OCI-LY3 (cell line): ENCODE measurements at regions not wholly inside any gene's neighbourhood (a gene's known extent, or its start where the extent isn't known, plus 50 kb on each side); places are given as distances from the start of the nearest gene placed in this dataset.

Experiments
- H2AFZ ChIP-seq: fragments of 200-600, 300-600 bp; shearing (Covaris generic); 2 replicates; pipeline ENCODE4 v1.6.0; 2014; ENCODE audit warnings: antibody characterized with exemption, low read depth, low read length
- H3K27ac ChIP-seq: fragments of 200-600, 300-600 bp; sonication (generic); 2 replicates; pipeline ENCODE4 v1.5.1; 2014; ENCODE audit warnings: mild to moderate bottlenecking, low read length, moderate library complexity, mixed read lengths
- H3K27me3 ChIP-seq: fragments of 200-600, 300-600 bp; sonication (generic); 2 replicates; pipeline ENCODE4 v1.6.1; 2014; ENCODE audit warnings: low read depth, low read length, mixed read lengths
- H3K36me3 ChIP-seq: fragments of 200-600, 300-600 bp; sonication (generic); replicated peaks from 2 replicates; pipeline ENCODE3; 2014; ENCODE audit warnings: low read depth, low read length, mixed read lengths
- H3K4me1 ChIP-seq: fragments of 300-600, 200-600 bp; sonication (generic); 2 replicates; pipeline ENCODE4 v1.6.1; 2014; ENCODE audit warnings: low read length, mixed read lengths
- H3K4me2 ChIP-seq: fragments of 200-600, 300-600 bp; sonication (generic); 2 replicates; pipeline ENCODE4 v1.6.1; 2014; ENCODE audit warnings: low read length, mixed read lengths
- H3K4me3 ChIP-seq: fragments of 300-600, 200-600 bp; sonication (generic); 2 replicates; pipeline ENCODE4 v1.5.1; 2014; ENCODE audit warnings: antibody characterized with exemption, mild to moderate bottlenecking, low read length, moderate library complexity
- H3K79me2 ChIP-seq: fragments of 300-600, 200-600 bp; shearing (Covaris generic); 2 replicates; pipeline ENCODE4 v1.6.1; 2014; ENCODE audit warnings: mild to moderate bottlenecking, low read length, mixed read lengths
- H3K9ac ChIP-seq: fragments of 300-600, 200-600 bp; shearing (Covaris generic); 2 replicates; pipeline ENCODE4 v1.6.0; 2014; ENCODE audit warnings: mild to moderate bottlenecking, low read length, moderate library complexity
- H3K9me3 ChIP-seq: fragments of 200-600, 300-600 bp; shearing (Covaris generic); 2 replicates; pipeline ENCODE4 v1.6.1; 2014; ENCODE audit warnings: low read length, mixed read lengths; ENCODE audit not compliant: insufficient read depth
- H4K20me1 ChIP-seq: fragments of 200-600, 300-600 bp; sonication (generic); 2 replicates; pipeline ENCODE4 v1.6.1; 2016; ENCODE audit warnings: low read length, mixed read lengths; ENCODE audit not compliant: insufficient read depth
- EZH2phosphoT487 ChIP-seq: fragments of 200-600 bp; shearing (Covaris generic); IDR thresholded peaks from 2 replicates; pipeline ENCODE4 v1.6.1; 2018; ENCODE audit warnings: antibody characterized with exemption, mixed run types, low read depth
- TF ChIP-seq, protein P1 (sequence below): fragments of 200-600, 300-600 bp; sonication (generic); IDR thresholded peaks from 2 replicates; pipeline ENCODE4 v1.5.1; 2014; ENCODE audit warnings: antibody characterized with exemption, low read length, low read depth

DNA sequence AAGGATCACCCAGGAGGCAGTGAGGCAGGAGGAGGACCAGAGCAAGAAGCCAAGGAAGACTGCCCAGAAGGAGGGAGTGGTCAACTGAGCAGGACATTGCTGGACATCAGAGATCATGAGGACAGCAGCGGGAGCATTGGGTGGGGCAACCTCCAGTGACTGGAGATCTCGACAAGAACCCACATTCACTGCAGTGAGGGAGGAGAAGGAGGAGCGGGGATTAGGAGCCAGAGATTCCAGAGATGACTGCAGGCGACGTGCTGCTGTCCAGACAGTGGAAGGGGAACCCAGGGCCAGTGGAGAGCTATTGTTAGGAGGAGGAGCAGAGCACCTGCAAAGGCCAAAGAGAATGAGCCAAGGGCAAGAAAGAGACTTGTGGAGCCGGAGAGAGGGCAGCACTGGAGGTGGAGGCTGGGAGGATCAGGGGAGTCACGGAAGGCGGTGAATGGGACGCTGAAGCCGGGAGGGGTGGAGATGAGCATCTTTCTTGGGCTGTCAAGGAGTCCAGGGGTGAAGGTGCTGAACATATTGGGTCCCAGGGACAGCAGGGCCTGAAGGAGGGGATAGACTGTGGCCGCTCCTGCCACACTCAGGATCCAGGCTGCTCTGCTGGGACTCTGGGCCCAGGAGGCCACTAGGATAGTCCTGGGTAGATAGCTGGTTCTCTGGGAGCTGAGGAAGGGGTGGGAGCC lies 140.1 kb upstream of the UNC5B start:
- H3K79me2 ChIP-seq, result no peaks in the 10 kb centered on the region
- no peaks in the 10 kb centered on the region for H4K20me1 ChIP-seq
- no peak overlapping the region for H3K4me3 ChIP-seq
- no peaks in the 10 kb centered on the region for H3K9me3 ChIP-seq
- no peak for TF ChIP-seq EZH2phosphoT487
- TF ChIP-seq, protein P1, sequence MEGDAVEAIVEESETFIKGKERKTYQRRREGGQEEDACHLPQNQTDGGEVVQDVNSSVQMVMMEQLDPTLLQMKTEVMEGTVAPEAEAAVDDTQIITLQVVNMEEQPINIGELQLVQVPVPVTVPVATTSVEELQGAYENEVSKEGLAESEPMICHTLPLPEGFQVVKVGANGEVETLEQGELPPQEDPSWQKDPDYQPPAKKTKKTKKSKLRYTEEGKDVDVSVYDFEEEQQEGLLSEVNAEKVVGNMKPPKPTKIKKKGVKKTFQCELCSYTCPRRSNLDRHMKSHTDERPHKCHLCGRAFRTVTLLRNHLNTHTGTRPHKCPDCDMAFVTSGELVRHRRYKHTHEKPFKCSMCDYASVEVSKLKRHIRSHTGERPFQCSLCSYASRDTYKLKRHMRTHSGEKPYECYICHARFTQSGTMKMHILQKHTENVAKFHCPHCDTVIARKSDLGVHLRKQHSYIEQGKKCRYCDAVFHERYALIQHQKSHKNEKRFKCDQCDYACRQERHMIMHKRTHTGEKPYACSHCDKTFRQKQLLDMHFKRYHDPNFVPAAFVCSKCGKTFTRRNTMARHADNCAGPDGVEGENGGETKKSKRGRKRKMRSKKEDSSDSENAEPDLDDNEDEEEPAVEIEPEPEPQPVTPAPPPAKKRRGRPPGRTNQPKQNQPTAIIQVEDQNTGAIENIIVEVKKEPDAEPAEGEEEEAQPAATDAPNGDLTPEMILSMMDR, result no peak
- H3K27me3 ChIP-seq, result no peaks in the 10 kb centered on the region
- H2AFZ ChIP-seq, result no peak overlapping the region
- no peaks in the 10 kb centered on the region for H3K36me3 ChIP-seq
- H3K27ac ChIP-seq, result no peak overlapping the region
- H3K9ac ChIP-seq, result no peak overlapping the region
- no peaks in the 10 kb centered on the region for H3K4me1 ChIP-seq
- H3K4me2 ChIP-seq, result no peak overlapping the region

DNA sequence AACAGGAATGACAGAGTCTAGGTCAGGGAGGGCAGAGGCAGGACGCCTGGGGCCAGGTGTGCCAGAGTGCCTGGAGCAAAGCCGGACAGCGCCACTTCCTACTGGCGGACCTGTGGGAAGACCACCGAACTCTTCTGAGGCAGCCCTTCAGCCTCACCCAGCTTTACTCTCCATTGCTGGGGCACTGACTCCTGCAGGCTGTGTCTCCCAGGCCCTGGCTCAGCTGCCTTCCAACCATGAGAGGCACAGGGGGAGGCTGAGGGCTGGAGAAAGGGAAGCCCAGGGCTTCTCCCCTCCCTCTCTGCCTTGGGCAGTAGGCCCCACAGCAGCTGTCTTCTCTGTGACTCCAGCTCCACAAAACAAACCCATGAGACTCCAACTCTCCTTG lies 139.6 kb upstream of the UNC5B start:
- H3K27me3 ChIP-seq, result no peaks in the 10 kb centered on the region
- no peaks in the 10 kb centered on the region for H4K20me1 ChIP-seq

DNA sequence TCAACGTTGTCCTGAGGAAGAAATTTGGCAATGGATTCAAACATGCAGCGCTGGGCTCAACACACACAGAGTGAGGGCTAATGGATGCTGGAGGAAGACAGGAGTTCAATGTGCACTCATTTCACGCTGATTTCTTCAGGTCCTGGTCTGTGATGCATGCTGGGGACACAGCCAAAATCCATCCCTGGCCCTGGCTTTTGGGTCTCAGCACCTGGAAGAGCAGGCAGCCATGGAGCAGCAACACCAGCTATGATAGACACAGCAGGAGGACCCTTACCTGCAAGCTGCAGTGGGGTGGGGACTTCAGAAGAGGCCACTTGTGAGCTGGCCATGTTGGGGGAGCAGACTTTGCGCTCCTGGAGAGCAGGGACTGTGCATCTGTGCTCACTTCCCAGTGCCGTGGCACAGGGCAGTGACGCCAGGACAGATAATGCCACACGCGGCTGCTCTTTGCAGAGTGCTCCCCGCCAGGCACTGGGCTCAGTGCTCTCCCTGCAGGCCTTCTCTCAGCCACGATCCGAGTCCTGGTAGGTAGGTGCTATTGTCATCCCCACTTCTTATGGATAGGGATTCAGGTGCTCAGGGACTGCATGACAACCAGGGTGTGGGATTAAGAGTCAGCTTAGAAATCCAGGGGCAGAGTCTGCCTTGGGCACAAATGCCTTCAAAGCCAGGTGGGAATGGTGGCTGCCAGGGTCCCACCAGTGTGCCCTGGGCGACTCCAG lies 138.8 kb upstream of the UNC5B start:
- no peaks in the 10 kb centered on the region for H3K4me1 ChIP-seq
- no peak overlapping the region for H3K4me2 ChIP-seq
- H3K9me3 ChIP-seq, result no peaks in the 10 kb centered on the region
- no peaks in the 10 kb centered on the region for H3K36me3 ChIP-seq
- no peaks in the 10 kb centered on the region for H3K79me2 ChIP-seq
- no peaks in the 10 kb centered on the region for H4K20me1 ChIP-seq
- H2AFZ ChIP-seq, result no peak overlapping the region
- TF ChIP-seq, protein P1, result no peak
- no peak for TF ChIP-seq EZH2phosphoT487
- H3K4me3 ChIP-seq, result no peak overlapping the region
- H3K27me3 ChIP-seq, result no peaks in the 10 kb centered on the region
- no peak overlapping the region for H3K27ac ChIP-seq
- H3K9ac ChIP-seq, result no peak overlapping the region

More for the DNA sequence above, 139.6 kb upstream of the UNC5B start:
- no peak overlapping the region for H3K4me2 ChIP-seq
- H3K36me3 ChIP-seq, result no peaks in the 10 kb centered on the region
- H3K9me3 ChIP-seq, result no peaks in the 10 kb centered on the region
- H2AFZ ChIP-seq, result no peak overlapping the region
- no peak overlapping the region for H3K27ac ChIP-seq
- H3K4me3 ChIP-seq, result no peak overlapping the region
- H3K4me1 ChIP-seq, result no peaks in the 10 kb centered on the region
- TF ChIP-seq EZH2phosphoT487, result no peak
- TF ChIP-seq, protein P1, result no peak
- no peak overlapping the region for H3K9ac ChIP-seq
- H3K79me2 ChIP-seq, result no peaks in the 10 kb centered on the region

DNA sequence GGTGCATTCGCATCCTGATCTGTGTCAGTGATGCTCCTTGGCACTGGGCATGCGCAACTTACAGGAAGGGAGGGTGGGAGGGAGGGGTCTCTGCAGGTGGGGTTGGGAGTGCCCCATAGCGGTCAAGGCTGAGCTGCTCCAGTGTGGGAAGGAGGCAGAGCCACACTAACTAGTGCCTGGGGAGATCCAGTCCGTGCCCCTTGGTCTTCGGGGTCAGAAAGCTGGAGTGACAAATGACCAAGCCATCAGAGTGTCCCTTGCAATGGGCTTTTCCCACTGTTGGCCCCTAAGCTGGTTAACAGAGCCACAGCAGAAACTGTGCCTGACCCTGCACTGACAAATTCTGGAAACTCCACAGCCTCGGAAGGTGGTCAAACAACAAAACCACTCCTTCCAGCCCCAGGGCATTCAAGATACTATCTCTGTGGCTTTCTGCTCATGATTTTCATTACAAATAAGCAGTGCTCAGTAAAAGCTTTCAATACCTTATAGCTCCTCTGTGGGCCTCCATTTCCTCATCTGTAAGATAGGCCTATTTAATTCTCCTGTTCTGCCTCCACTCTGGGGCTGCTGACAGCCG lies 138.1 kb upstream of the UNC5B start:
- Histone ChIP-seq H3K4me3 (no peak overlapping the region), H3K4me1 (no peaks in the 10 kb centered on the region), H4K20me1 (no peaks in the 10 kb centered on the region), H3K79me2 (no peaks in the 10 kb centered on the region), H3K4me2 (no peak overlapping the region), H3K27me3 (no peaks in the 10 kb centered on the region), H3K27ac (no peak overlapping the region), H3K9me3 (no peaks in the 10 kb centered on the region), H2AFZ (no peak overlapping the region), H3K9ac (no peak overlapping the region), H3K36me3 (no peaks in the 10 kb centered on the region)
- TF ChIP-seq EZH2phosphoT487, result no peak
- TF ChIP-seq, protein P1, result no peak
